WTC11 (cell line): ENCODE measurements at regions not wholly inside any gene's neighbourhood (a gene's known extent, or its start where the extent isn't known, plus 50 kb on each side); places are given as distances from the start of the nearest gene placed in this dataset.
A peak's percentile ranks its signal among the peaks of the same experiment; 100 is the strongest.

Source experiments
- ATAC-seq: fragments of 200-7000 bp; cut with Tn5 transposase; 2 replicates; pipeline ENCODE4 v1.10.0; 2021; ENCODE audit warnings: mild to moderate bottlenecking, moderate library complexity
- CTCF ChIA-PET: fragments of 300-600 bp; sonication (Branson Sonifier 250); formaldehyde crosslinking; loops from one replicate; lab custom pipeline; 2021; ENCODE audit warnings: antibody characterized with exemption; lab: Charles Lee
- POLR2A ChIA-PET: fragments of 350-600 bp; sonication (Branson Sonifier 250); formaldehyde crosslinking; loops from one replicate; lab custom pipeline; 2021; ENCODE audit warnings: antibody characterized with exemption; lab: Charles Lee
- DNase-seq: peaks from one replicate; pipeline ENCODE4 v3.0.0; 2021; ENCODE audit warnings: low spot score
- H3K27ac Mint-ChIP-seq: 2 replicates; pipeline ENCODE4 v1.8.0; 2021; ENCODE audit warnings: mixed read lengths
- H3K27me3 Mint-ChIP-seq: 2 replicates; pipeline ENCODE4 v1.8.0; 2021; ENCODE audit warnings: low read depth, mild to moderate bottlenecking, moderate library complexity, mixed read lengths
- H3K36me3 Mint-ChIP-seq: 2 replicates; pipeline ENCODE4 v1.8.0; 2021; ENCODE audit warnings: mixed read lengths
- H3K4me1 Mint-ChIP-seq: 2 replicates; pipeline ENCODE4 v1.8.0; 2022; ENCODE audit warnings: mixed read lengths
- H3K4me3 Mint-ChIP-seq: 2 replicates; pipeline ENCODE4 v1.8.0; 2021; ENCODE audit warnings: mild to moderate bottlenecking, moderate library complexity, mixed read lengths
- H3K9me3 Mint-ChIP-seq: 2 replicates; pipeline ENCODE4 v1.8.0; 2021; ENCODE audit warnings: mixed read lengths
- CBFB ChIP-seq: sonication (generic); formaldehyde crosslinking; IDR thresholded peaks from 2 replicates; pipeline ENCODE4 v1.8.1; 2022; ENCODE audit warnings: mild to moderate bottlenecking, low read depth, missing genetic modification reagents
- ELF4 ChIP-seq: sonication (generic); formaldehyde crosslinking; IDR thresholded peaks from 2 replicates; pipeline ENCODE4 v1.8.1; 2022; ENCODE audit warnings: low read depth, mild to moderate bottlenecking, moderate library complexity, missing genetic modification reagents
- ESRRA ChIP-seq: sonication (generic); formaldehyde crosslinking; IDR thresholded peaks from 2 replicates; pipeline ENCODE4 v1.8.1; 2022; ENCODE audit warnings: mild to moderate bottlenecking, missing genetic modification reagents, borderline replicate concordance
- FOXP4 ChIP-seq: sonication (generic); formaldehyde crosslinking; IDR thresholded peaks from 2 replicates; pipeline ENCODE4 v1.8.0; 2022; ENCODE audit warnings: mild to moderate bottlenecking, missing genetic modification reagents
- GTF2I ChIP-seq: fragments of 250-450 bp; sonication (Bioruptor Pico); conservative IDR thresholded peaks from 2 replicates; pipeline ENCODE4 v1.4.0; 2021; ENCODE audit warnings: mild to moderate bottlenecking
- JUN ChIP-seq: sonication (generic); formaldehyde crosslinking; IDR thresholded peaks from 2 replicates; pipeline ENCODE4 v1.8.0; 2023; ENCODE audit warnings: mild to moderate bottlenecking, missing genetic modification reagents
- NR3C1 ChIP-seq: sonication (generic); formaldehyde crosslinking; conservative IDR thresholded peaks from 2 replicates; pipeline ENCODE4 v1.8.1; 2023; ENCODE audit warnings: low read depth, mild to moderate bottlenecking, missing genetic modification reagents
- PRRX2 ChIP-seq: fragments of 250-450 bp; sonication (Bioruptor Pico); IDR thresholded peaks from 2 replicates; pipeline ENCODE4 v1.8.0; 2021; ENCODE audit warnings: mild to moderate bottlenecking
- RELA ChIP-seq: sonication (generic); formaldehyde crosslinking; IDR thresholded peaks from 2 replicates; pipeline ENCODE4 v1.8.1; 2022; ENCODE audit warnings: missing genetic modification reagents, mild to moderate bottlenecking, borderline replicate concordance
- TEAD4 ChIP-seq: sonication (generic); formaldehyde crosslinking; IDR thresholded peaks from 2 replicates; pipeline ENCODE4 v1.8.0; 2022; ENCODE audit warnings: mild to moderate bottlenecking, missing genetic modification reagents
- ZNF281 ChIP-seq: sonication (generic); formaldehyde crosslinking; IDR thresholded peaks from 2 replicates; pipeline ENCODE4 v1.8.0; 2023; ENCODE audit warnings: mild to moderate bottlenecking, missing genetic modification reagents
- ZNF317 ChIP-seq: sonication (generic); formaldehyde crosslinking; IDR thresholded peaks from 2 replicates; pipeline ENCODE4 v1.8.1; 2023; ENCODE audit warnings: low read depth, mild to moderate bottlenecking, moderate library complexity, missing genetic modification reagents, borderline replicate concordance
- ZNF532 ChIP-seq: fragments of 250-450 bp; sonication (Bioruptor Pico); IDR thresholded peaks from 2 replicates; pipeline ENCODE4 v1.9.0; 2021; ENCODE audit warnings: mild to moderate bottlenecking, borderline replicate concordance
- TF ChIP-seq, protein P1 (sequence below): sonication (generic); formaldehyde crosslinking; IDR thresholded peaks from 2 replicates; pipeline ENCODE4 v1.8.0; 2022; ENCODE audit warnings: mild to moderate bottlenecking, missing genetic modification reagents
- TF ChIP-seq, protein P2 (sequence below): sonication (generic); formaldehyde crosslinking; IDR thresholded peaks from 2 replicates; pipeline ENCODE4 v1.8.0; 2022; ENCODE audit warnings: missing genetic modification reagents

DNA sequence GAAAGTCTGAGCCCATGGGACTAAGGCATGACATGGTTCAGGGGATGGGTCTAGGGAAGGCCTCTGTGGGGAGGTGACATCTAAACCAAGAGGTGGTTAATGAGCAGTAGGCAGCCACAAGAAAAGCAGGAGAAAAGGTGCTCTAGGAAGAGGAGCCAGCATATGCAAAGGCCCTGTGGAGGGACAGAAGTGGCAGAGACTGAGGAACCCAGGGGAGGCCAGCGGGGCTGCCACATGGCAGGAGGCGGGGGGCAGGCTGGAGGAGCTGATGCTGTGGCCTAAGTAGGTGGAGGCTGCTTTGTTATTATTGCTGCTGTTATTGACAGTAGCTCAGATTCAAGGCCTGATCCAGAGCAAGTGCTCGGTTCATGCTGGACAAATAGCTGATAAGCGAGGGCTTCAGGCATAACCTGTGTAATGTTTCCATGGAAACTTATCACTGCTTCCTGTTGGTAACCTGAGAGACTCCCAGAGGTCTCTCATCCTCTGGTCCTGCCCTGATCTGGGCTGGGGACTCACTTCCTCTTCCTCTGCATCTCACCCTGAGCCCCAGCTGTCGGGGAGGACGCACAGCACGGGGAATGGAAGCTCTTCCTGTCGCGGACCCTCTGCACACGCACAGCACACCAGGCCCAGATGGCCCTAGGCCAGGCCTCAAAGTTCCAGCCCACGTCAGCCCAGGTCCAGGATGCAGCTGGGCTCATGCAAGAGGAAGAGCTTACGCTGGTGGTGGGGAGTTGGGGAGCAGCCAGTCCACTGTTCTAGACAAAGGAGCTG lies 75.2 kb upstream of the TP53I11 start:
- CTCF ChIA-PET, result interaction anchor here (0.5 to 2.0 kb wide), 10 partner anchors 9 to 377 kb away, joined by 3 to 12 read pairs (median 5); partner anchors contain the start of gene SYT13
- peak; percentile 43 for ATAC-seq

DNA sequence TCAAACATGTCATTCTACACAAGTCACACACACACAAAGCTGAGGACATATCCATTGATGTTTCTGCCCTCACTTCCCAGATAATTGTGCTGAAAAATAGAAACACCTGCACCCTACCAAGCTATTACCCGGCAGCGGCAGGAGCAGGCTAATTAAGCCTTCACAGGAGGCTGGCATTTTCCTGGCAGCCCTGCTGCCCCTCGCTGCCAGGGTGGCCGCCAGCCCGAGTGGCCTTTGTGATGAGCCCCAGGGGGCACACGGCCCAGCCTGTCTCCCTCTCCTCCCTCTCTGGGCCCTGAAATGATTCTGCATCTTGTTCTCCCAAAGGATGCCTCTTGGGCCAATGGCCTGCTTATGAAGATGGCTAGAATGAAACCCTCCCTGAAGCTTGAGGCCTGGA lies 76.2 kb upstream of the TP53I11 start:
- Mint-ChIP-seq H3K27ac (no peak overlapping the region), H3K27me3 (no peaks in the 10 kb centered on the region; the same call in none of the 2 replicates)
- POLR2A ChIA-PET, result no interaction called here

More for the DNA sequence above, 75.2 kb upstream of the TP53I11 start:
- POLR2A ChIA-PET, result no interaction called here
- H3K27ac Mint-ChIP-seq, result no peak overlapping the region
- no peaks in the 10 kb centered on the region for H3K9me3 Mint-ChIP-seq
- H3K27me3 Mint-ChIP-seq, result no peaks in the 10 kb centered on the region; the same call in 1 of the 2 replicates
- peaks cover 16% of the 10 kb centered on the region for H3K4me1 Mint-ChIP-seq
- no peaks in the 10 kb centered on the region for H3K36me3 Mint-ChIP-seq
- DNase-seq, result no peak
- TF ChIP-seq JUN (CRISPR knock-in tag) (no peak), PRRX2 (CRISPR knock-in tag) (no peak), TEAD4 (CRISPR knock-in tag) (no peak), GTF2I (no peak), ELF4 (CRISPR knock-in tag) (no peak)
- TF ChIP-seq, protein P1, sequence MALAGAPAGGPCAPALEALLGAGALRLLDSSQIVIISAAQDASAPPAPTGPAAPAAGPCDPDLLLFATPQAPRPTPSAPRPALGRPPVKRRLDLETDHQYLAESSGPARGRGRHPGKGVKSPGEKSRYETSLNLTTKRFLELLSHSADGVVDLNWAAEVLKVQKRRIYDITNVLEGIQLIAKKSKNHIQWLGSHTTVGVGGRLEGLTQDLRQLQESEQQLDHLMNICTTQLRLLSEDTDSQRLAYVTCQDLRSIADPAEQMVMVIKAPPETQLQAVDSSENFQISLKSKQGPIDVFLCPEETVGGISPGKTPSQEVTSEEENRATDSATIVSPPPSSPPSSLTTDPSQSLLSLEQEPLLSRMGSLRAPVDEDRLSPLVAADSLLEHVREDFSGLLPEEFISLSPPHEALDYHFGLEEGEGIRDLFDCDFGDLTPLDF (CRISPR knock-in tag), result no peak
- H3K4me3 Mint-ChIP-seq, result no peak overlapping the region

More for the DNA sequence above, 76.2 kb upstream of the TP53I11 start:
- H3K9me3 Mint-ChIP-seq, result peaks cover 2% of the 10 kb centered on the region; the same call in 1 of the 2 replicates
- peaks cover 7% of the 10 kb centered on the region for H3K4me1 Mint-ChIP-seq
- ATAC-seq, result no peak
- no peaks in the 10 kb centered on the region for H3K36me3 Mint-ChIP-seq
- DNase-seq, result no peak
- H3K4me3 Mint-ChIP-seq, result no peak overlapping the region
- CTCF ChIA-PET, result interaction anchor here (0.6 to 2.0 kb wide), 4 partner anchors 10 to 90 kb away, joined by 3 to 12 read pairs (median 6); no protein-coding TSS in a partner anchor
- no peak for TF ChIP-seq NR3C1
- TF ChIP-seq FOXP4, result no peak
- TF ChIP-seq ESRRA (CRISPR knock-in tag), result no peak
- TF ChIP-seq, protein P2, sequence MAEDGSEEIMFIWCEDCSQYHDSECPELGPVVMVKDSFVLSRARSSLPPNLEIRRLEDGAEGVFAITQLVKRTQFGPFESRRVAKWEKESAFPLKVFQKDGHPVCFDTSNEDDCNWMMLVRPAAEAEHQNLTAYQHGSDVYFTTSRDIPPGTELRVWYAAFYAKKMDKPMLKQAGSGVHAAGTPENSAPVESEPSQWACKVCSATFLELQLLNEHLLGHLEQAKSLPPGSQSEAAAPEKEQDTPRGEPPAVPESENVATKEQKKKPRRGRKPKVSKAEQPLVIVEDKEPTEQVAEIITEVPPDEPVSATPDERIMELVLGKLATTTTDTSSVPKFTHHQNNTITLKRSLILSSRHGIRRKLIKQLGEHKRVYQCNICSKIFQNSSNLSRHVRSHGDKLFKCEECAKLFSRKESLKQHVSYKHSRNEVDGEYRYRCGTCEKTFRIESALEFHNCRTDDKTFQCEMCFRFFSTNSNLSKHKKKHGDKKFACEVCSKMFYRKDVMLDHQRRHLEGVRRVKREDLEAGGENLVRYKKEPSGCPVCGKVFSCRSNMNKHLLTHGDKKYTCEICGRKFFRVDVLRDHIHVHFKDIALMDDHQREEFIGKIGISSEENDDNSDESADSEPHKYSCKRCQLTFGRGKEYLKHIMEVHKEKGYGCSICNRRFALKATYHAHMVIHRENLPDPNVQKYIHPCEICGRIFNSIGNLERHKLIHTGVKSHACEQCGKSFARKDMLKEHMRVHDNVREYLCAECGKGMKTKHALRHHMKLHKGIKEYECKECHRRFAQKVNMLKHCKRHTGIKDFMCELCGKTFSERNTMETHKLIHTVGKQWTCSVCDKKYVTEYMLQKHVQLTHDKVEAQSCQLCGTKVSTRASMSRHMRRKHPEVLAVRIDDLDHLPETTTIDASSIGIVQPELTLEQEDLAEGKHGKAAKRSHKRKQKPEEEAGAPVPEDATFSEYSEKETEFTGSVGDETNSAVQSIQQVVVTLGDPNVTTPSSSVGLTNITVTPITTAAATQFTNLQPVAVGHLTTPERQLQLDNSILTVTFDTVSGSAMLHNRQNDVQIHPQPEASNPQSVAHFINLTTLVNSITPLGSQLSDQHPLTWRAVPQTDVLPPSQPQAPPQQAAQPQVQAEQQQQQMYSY, result no peak
- no peak for TF ChIP-seq ZNF317 (CRISPR knock-in tag)
- TF ChIP-seq CBFB, result no peak
- TF ChIP-seq RELA (CRISPR knock-in tag), result no peak
- no peak for TF ChIP-seq ZNF281
- TF ChIP-seq ZNF532 (CRISPR knock-in tag), result no peak
- no peak for TF ChIP-seq PRRX2 (CRISPR knock-in tag)
